ENCODE measurements at regions not wholly inside any gene's neighbourhood (a gene's known extent, or its start where the extent isn't known, plus 50 kb on each side); places are given as distances from the start of the nearest gene placed in this dataset.
A peak's percentile ranks its signal among the peaks of the same experiment; 100 is the strongest.

- TF ChIP-seq ZNF318 (IDR thresholded peaks at IDR 0.05; ENCODE audit: borderline replicate concordance in 1 of 2, low read depth in 1 of 2) (peak in 1 of 2 experiments; percentile 17; a peak in 1 of 4 replicates), SUPT5H (IDR thresholded peaks at IDR 0.05) (no peak), ZNF586 (CRISPR knock-in tag; conservative IDR thresholded peaks at IDR 0.05) (no peak), SOX6 (IDR thresholded peaks at IDR 0.05) (peak; percentile 84), NRF1 (conservative IDR thresholded peaks at IDR 0.05 in 1 of 2, IDR thresholded peaks at IDR 0.05 in 1 of 2) (peak; percentile 61 to 64), TEAD2 (tag; IDR thresholded peaks at IDR 0.05) (peak; percentile 51), TCF7 (IDR thresholded peaks at IDR 0.05; ENCODE audit: borderline replicate concordance) (no peak), ZNF766 (CRISPR knock-in tag; conservative IDR thresholded peaks at IDR 0.05) (peak; percentile 84), BHLHE40 (IDR thresholded peaks at IDR 0.05; ENCODE audit: low read length) (peak; percentile 78), MAFK (IDR thresholded peaks at IDR 0.05; ENCODE audit: low read length) (peak; percentile 62; the same call in 1 of the 2 replicates), USF2 (CRISPR knock-in tag; IDR thresholded peaks at IDR 0.05) (peak; percentile 85), DDX20 (tag; IDR thresholded peaks at IDR 0.05; ENCODE audit: low read depth) (peak; percentile 85), IRF9 (tag; IDR thresholded peaks at IDR 0.05) (peak; percentile 79), CBFA2T2 (conservative IDR thresholded peaks at IDR 0.05) (0 out of 2 replicates have a peak, but pooled peaks have one; percentile 21), CREB5 (CRISPR knock-in tag; IDR thresholded peaks at IDR 0.05) (no peak)
These were observed 381.7 kb downstream of the GPAT3 start (continued) for GRCh38 chr4:83917572-83917971.

Measured in K562 (cell line).